Loucy (cell line): ENCODE measurements at regions not wholly inside any gene's neighbourhood (a gene's known extent, or its start where the extent isn't known, plus 50 kb on each side); places are given as distances from the start of the nearest gene placed in this dataset.

Experiments used
- H2AFZ ChIP-seq: fragments of 200-600 bp; sonication (generic); 2 replicates; pipeline ENCODE4 v1.6.0; 2016; ENCODE audit warnings: antibody characterized with exemption, mild to moderate bottlenecking, low read length, moderate library complexity
- H3F3A ChIP-seq: fragments of 200-600 bp; 2 replicates; pipeline ENCODE4 v1.6.0; 2016; ENCODE audit warnings: antibody characterized with exemption, low read depth, mild to moderate bottlenecking
- H3K27me3 ChIP-seq: fragments of 200-600 bp; sonication (generic); 2 replicates; pipeline ENCODE4 v1.6.1; 2014; ENCODE audit warnings: low read length, mild to moderate bottlenecking; ENCODE audit not compliant: insufficient read depth, poor library complexity, severe bottlenecking
- H3K36me3 ChIP-seq: fragments of 200-600 bp; sonication (generic); 2 replicates; pipeline ENCODE4 v1.6.1; 2016; ENCODE audit warnings: low read length; ENCODE audit not compliant: insufficient read depth
- H3K4me1 ChIP-seq: fragments of 200-600 bp; sonication (generic); 2 replicates; pipeline ENCODE4 v1.5.1; 2014; ENCODE audit warnings: low read length, mild to moderate bottlenecking; ENCODE audit not compliant: insufficient read depth, poor library complexity, severe bottlenecking
- H3K4me2 ChIP-seq: fragments of 200-600 bp; sonication (generic); 2 replicates; pipeline ENCODE4 v1.6.0; 2014; ENCODE audit warnings: antibody characterized with exemption, low read length, low read depth, mild to moderate bottlenecking; ENCODE audit not compliant: poor library complexity, severe bottlenecking
- H3K4me3 ChIP-seq: fragments of 200-600 bp; sonication (generic); 2 replicates; pipeline ENCODE4 v1.5.1; 2014; ENCODE audit warnings: low read length, mild to moderate bottlenecking, mixed read lengths; ENCODE audit not compliant: poor library complexity, severe bottlenecking
- H3K79me2 ChIP-seq: fragments of 200-600 bp; sonication (generic); 2 replicates; pipeline ENCODE4 v1.6.1; 2014; ENCODE audit warnings: low read length; ENCODE audit not compliant: insufficient read depth
- H3K9ac ChIP-seq: fragments of 200-600 bp; sonication (generic); 2 replicates; pipeline ENCODE4 v1.6.0; 2014; ENCODE audit warnings: mild to moderate bottlenecking, low read depth, low read length, moderate library complexity; ENCODE audit not compliant: poor library complexity, severe bottlenecking
- H3K9me2 ChIP-seq: fragments of 200-600 bp; sonication (generic); replicated peaks from 2 replicates; pipeline ENCODE4 v1.6.1; 2016; ENCODE audit warnings: low read depth, low read length, mixed read lengths
- H3K9me3 ChIP-seq: fragments of 200-600 bp; sonication (generic); 2 replicates; pipeline ENCODE4 v1.6.1; 2014; ENCODE audit warnings: mild to moderate bottlenecking, antibody characterized with exemption, low read length, low read depth; ENCODE audit not compliant: insufficient read depth
- H4K20me1 ChIP-seq: fragments of 200-600 bp; sonication (generic); 2 replicates; pipeline ENCODE4 v1.6.0; 2014; ENCODE audit warnings: antibody characterized with exemption, low read length, mild to moderate bottlenecking; ENCODE audit not compliant: insufficient read depth, poor library complexity, severe bottlenecking
- EZH2phosphoT487 ChIP-seq: fragments of 200-600 bp; IDR thresholded peaks from 2 replicates; pipeline ENCODE4 v1.6.1; 2018; ENCODE audit warnings: antibody characterized with exemption, mild to moderate bottlenecking, moderate library complexity, borderline replicate concordance
- TF ChIP-seq, protein P1 (sequence below): fragments of 200-600 bp; sonication (generic); conservative IDR thresholded peaks from 2 replicates; pipeline ENCODE4 v1.5.1; 2014; ENCODE audit warnings: mild to moderate bottlenecking, antibody characterized with exemption, low read length

DNA sequence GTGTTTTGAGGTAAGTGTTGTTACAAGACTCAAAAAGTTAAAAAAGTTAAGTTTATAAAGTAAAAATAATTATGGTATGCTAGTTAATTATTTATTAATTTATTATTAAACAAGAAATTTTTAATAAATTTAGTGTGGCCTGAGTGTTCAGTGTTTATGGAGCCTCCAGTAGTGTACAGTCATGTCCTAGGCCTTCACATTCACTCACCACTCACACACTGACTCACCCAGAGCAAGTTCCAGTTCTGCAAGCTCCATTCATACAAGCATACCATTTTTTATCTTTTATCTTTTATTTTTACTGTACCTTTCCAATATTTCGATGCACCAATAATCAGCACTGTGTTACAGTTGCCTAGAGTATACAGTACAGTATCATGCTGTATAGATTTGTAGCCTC, 381.2 kb upstream of the MGMT start:
- H3K4me3 ChIP-seq: no peak overlapping the region
- TF ChIP-seq, protein P1, sequence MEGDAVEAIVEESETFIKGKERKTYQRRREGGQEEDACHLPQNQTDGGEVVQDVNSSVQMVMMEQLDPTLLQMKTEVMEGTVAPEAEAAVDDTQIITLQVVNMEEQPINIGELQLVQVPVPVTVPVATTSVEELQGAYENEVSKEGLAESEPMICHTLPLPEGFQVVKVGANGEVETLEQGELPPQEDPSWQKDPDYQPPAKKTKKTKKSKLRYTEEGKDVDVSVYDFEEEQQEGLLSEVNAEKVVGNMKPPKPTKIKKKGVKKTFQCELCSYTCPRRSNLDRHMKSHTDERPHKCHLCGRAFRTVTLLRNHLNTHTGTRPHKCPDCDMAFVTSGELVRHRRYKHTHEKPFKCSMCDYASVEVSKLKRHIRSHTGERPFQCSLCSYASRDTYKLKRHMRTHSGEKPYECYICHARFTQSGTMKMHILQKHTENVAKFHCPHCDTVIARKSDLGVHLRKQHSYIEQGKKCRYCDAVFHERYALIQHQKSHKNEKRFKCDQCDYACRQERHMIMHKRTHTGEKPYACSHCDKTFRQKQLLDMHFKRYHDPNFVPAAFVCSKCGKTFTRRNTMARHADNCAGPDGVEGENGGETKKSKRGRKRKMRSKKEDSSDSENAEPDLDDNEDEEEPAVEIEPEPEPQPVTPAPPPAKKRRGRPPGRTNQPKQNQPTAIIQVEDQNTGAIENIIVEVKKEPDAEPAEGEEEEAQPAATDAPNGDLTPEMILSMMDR: no peak
- TF ChIP-seq EZH2phosphoT487: no peak
- H3F3A ChIP-seq: no peaks in the 10 kb centered on the region
- no peak overlapping the region for H2AFZ ChIP-seq
- H3K4me1 ChIP-seq: no peaks in the 10 kb centered on the region
- H3K4me2 ChIP-seq: no peak overlapping the region
- no peaks in the 10 kb centered on the region for H3K79me2 ChIP-seq
- H4K20me1 ChIP-seq: no peaks in the 10 kb centered on the region
- H3K9me3 ChIP-seq: no peaks in the 10 kb centered on the region
- H3K9me2 ChIP-seq: no peaks in the 10 kb centered on the region
- no peak overlapping the region for H3K9ac ChIP-seq
- H3K27me3 ChIP-seq: no peaks in the 10 kb centered on the region
- no peaks in the 10 kb centered on the region for H3K36me3 ChIP-seq

DNA sequence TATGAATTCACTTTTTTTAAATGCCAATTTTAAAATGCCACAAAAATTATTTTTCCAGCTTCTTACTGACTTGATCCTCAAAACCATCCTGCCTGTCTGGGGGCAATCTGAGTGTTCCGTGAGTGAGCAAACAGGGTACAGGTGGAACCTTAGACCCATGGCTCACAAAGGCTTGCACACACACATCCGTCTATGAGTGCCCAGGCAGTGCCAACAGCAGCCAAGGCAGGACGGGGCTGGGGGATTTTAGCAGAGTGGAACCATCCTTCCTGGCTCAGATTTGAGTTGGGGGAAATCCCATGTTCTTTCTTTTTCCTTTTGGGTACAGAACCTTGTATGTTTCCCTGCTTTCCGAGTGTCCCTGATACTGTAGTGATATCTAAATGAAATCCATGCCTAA, 377.7 kb upstream of the MGMT start:
- H3K9me2 ChIP-seq: no peaks in the 10 kb centered on the region
- H3K4me2 ChIP-seq: no peak overlapping the region
- H2AFZ ChIP-seq: no peak overlapping the region
- no peaks in the 10 kb centered on the region for H3K27me3 ChIP-seq
- no peak overlapping the region for H3K4me3 ChIP-seq
- no peaks in the 10 kb centered on the region for H3K4me1 ChIP-seq
- no peaks in the 10 kb centered on the region for H3K79me2 ChIP-seq
- H3K36me3 ChIP-seq: no peaks in the 10 kb centered on the region
- TF ChIP-seq, protein P1: no peak
- no peaks in the 10 kb centered on the region for H3K9me3 ChIP-seq
- no peaks in the 10 kb centered on the region for H3F3A ChIP-seq
- H3K9ac ChIP-seq: no peak overlapping the region
- H4K20me1 ChIP-seq: no peaks in the 10 kb centered on the region

DNA sequence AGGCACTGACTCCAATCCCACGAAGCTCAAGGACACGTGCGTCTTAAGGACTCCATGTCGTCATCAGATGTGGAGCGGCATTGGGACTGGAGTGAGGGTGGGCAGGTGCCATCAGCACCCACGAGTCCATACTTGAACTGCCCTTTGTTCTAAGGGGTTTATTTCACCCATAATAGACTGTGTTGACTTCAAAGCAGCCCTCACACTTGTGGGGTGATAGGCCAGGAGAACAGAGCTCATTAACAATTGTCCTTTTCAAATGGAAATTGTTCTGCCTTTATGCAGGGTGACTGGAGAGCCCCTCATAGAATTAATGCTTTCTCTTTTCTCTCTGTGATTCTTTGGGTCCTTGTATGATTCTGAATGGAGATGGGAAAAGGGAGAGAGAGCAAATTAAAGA, 376.9 kb upstream of the MGMT start:
- Histone ChIP-seq H2AFZ (no peak overlapping the region), H3K4me1 (no peaks in the 10 kb centered on the region), H3K4me3 (no peak overlapping the region), H3K79me2 (no peaks in the 10 kb centered on the region), H3K4me2 (no peak overlapping the region), H3K9ac (no peak overlapping the region), H4K20me1 (no peaks in the 10 kb centered on the region), H3K9me2 (no peaks in the 10 kb centered on the region), H3F3A (no peaks in the 10 kb centered on the region), H3K9me3 (no peaks in the 10 kb centered on the region), H3K27me3 (no peaks in the 10 kb centered on the region), H3K36me3 (no peaks in the 10 kb centered on the region)
- no peak for TF ChIP-seq EZH2phosphoT487
- TF ChIP-seq, protein P1: no peak
